ENCODE measurements at regions not wholly inside any gene's neighbourhood (a gene's known extent, or its start where the extent isn't known, plus 50 kb on each side); places are given as distances from the start of the nearest gene placed in this dataset.

DNA sequence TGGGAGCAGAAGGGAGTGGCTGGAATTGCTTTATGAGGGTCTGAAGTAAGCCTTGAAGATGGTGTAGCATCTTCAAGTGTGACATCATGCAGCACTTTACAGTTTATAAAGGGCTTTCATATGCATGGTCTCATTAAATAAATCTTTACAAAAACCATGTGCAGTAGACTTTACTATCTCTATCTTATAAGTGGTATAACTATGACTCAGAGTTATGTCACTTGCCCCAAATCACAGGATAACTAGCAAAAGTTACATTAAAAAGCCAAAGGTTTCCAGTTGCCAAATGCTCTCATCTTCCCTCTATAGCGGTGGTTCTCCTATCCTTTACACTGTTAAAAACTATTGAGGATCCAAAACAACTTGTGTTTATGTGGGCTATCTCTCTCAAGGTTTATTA is 687.7 kb upstream of the MARCKS start:
- no peaks in the 10 kb centered on the region for H3K27me3 ChIP-seq (ENCODE audit: insufficient read depth)
- no peaks in the 10 kb centered on the region for H4K20me1 ChIP-seq (replicated peaks; ENCODE audit: insufficient read depth)
- no peak overlapping the region for H2AFZ ChIP-seq
- no peak overlapping the region for H3K4me3 ChIP-seq
- ATAC-seq = no peak
- no peak overlapping the region for H3K27ac ChIP-seq (ENCODE audit: low read depth)
- peaks cover 5% of the 10 kb centered on the region; the same call in 2 of the 3 replicates for H3K9me3 Mint-ChIP-seq
- no peak for DNase-seq (ENCODE audit: low spot score)
- H3K4me2 ChIP-seq = no peak overlapping the region
- H3K27me3 Mint-ChIP-seq (ENCODE audit: insufficient read depth, low read depth, poor library complexity) = no peaks in the 10 kb centered on the region
- TF ChIP-seq STAT1 (IDR thresholded peaks at IDR 0.05; ENCODE audit: unreplicated experiment) (no peak), POLR2AphosphoS5 (IDR thresholded peaks at IDR 0.05; ENCODE audit: low read depth) (no peak), NANOG (IDR thresholded peaks at IDR 0.05; ENCODE audit: borderline replicate concordance) (no peak), ZNF331 (CRISPR knock-in tag; IDR thresholded peaks at IDR 0.05; ENCODE audit: low read depth) (no peak), CTCF (conservative IDR thresholded peaks at IDR 0.05; ENCODE audit: low read depth in 2 of 2) (no peak), ZNF114 (CRISPR knock-in tag; IDR thresholded peaks at IDR 0.05) (no peak), ETS1 (IDR thresholded peaks at IDR 0.05) (no peak), JUNB (IDR thresholded peaks at IDR 0.05; ENCODE audit: unreplicated experiment) (no peak), EZH2phosphoT487 (IDR thresholded peaks at IDR 0.05; ENCODE audit: unreplicated experiment) (no peak), CREB1 (CRISPR knock-in tag; IDR thresholded peaks at IDR 0.05; ENCODE audit: low read depth) (no peak), REST (IDR thresholded peaks at IDR 0.05; ENCODE audit: unreplicated experiment) (no peak), EZH2 (IDR thresholded peaks at IDR 0.05; ENCODE audit: low read depth, unreplicated experiment) (no peak)
- TF ChIP-seq, protein P1, sequence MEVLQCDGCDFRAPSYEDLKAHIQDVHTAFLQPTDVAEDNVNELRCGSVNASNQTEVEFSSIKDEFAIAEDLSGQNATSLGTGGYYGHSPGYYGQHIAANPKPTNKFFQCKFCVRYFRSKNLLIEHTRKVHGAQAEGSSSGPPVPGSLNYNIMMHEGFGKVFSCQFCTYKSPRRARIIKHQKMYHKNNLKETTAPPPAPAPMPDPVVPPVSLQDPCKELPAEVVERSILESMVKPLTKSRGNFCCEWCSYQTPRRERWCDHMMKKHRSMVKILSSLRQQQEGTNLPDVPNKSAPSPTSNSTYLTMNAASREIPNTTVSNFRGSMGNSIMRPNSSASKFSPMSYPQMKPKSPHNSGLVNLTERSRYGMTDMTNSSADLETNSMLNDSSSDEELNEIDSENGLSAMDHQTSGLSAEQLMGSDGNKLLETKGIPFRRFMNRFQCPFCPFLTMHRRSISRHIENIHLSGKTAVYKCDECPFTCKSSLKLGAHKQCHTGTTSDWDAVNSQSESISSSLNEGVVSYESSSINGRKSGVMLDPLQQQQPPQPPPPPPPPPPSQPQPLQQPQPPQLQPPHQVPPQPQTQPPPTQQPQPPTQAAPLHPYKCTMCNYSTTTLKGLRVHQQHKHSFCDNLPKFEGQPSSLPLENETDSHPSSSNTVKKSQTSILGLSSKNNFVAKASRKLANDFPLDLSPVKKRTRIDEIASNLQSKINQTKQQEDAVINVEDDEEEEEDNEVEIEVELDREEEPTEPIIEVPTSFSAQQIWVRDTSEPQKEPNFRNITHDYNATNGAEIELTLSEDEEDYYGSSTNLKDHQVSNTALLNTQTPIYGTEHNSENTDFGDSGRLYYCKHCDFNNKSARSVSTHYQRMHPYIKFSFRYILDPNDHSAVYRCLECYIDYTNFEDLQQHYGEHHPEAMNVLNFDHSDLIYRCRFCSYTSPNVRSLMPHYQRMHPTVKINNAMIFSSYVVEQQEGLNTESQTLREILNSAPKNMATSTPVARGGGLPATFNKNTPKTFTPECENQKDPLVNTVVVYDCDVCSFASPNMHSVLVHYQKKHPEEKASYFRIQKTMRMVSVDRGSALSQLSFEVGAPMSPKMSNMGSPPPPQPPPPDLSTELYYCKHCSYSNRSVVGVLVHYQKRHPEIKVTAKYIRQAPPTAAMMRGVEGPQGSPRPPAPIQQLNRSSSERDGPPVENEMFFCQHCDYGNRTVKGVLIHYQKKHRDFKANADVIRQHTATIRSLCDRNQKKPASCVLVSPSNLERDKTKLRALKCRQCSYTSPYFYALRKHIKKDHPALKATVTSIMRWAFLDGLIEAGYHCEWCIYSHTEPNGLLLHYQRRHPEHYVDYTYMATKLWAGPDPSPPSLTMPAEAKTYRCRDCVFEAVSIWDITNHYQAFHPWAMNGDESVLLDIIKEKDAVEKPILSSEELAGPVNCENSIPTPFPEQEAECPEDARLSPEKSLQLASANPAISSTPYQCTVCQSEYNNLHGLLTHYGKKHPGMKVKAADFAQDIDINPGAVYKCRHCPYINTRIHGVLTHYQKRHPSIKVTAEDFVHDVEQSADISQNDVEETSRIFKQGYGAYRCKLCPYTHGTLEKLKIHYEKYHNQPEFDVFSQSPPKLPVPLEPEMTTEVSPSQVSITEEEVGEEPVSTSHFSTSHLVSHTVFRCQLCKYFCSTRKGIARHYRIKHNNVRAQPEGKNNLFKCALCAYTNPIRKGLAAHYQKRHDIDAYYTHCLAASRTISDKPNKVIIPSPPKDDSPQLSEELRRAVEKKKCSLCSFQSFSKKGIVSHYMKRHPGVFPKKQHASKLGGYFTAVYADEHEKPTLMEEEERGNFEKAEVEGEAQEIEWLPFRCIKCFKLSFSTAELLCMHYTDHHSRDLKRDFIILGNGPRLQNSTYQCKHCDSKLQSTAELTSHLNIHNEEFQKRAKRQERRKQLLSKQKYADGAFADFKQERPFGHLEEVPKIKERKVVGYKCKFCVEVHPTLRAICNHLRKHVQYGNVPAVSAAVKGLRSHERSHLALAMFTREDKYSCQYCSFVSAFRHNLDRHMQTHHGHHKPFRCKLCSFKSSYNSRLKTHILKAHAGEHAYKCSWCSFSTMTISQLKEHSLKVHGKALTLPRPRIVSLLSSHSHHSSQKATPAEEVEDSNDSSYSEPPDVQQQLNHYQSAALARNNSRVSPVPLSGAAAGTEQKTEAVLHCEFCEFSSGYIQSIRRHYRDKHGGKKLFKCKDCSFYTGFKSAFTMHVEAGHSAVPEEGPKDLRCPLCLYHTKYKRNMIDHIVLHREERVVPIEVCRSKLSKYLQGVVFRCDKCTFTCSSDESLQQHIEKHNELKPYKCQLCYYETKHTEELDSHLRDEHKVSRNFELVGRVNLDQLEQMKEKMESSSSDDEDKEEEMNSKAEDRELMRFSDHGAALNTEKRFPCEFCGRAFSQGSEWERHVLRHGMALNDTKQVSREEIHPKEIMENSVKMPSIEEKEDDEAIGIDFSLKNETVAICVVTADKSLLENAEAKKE (CRISPR knock-in tag; IDR thresholded peaks at IDR 0.05) = no peak
- peaks cover 5% of the 10 kb centered on the region; the same call in 1 of the 2 replicates for H3K36me3 ChIP-seq (ENCODE audit: insufficient read depth)
- no peaks in the 10 kb centered on the region for H3K4me1 Mint-ChIP-seq
- no peaks in the 10 kb centered on the region for H3F3A ChIP-seq (replicated peaks; ENCODE audit: low read depth)
- no peak overlapping the region for H3K4me3 Mint-ChIP-seq
- no peaks in the 10 kb centered on the region for H3K79me2 ChIP-seq (replicated peaks; ENCODE audit: insufficient read depth)
- H3K9me2 ChIP-seq (ENCODE audit: insufficient read depth) = no peaks in the 10 kb centered on the region
- no peak overlapping the region for H3K27ac Mint-ChIP-seq
- peaks cover 4% of the 10 kb centered on the region; the same call in 1 of the 3 replicates for H3K36me3 Mint-ChIP-seq (ENCODE audit: low read depth)
- H3K4me1 ChIP-seq (ENCODE audit: insufficient read depth) = no peaks in the 10 kb centered on the region
